Ishikawa (cell line): ENCODE measurements at regions not wholly inside any gene's neighbourhood (a gene's known extent, or its start where the extent isn't known, plus 50 kb on each side); places are given as distances from the start of the nearest gene placed in this dataset.

Experiments used
- CEBPB ChIP-seq: IDR thresholded peaks from 2 replicates; pipeline ENCODE4 v1.6.1; 2012
- CREB1 ChIP-seq: IDR thresholded peaks from 2 replicates; pipeline ENCODE4 v1.6.1; 2012; ENCODE audit warnings: low read depth
- EGR1 ChIP-seq: IDR thresholded peaks from 2 replicates; pipeline ENCODE4 v1.6.1; 2012
- EP300 ChIP-seq: IDR thresholded peaks from 2 replicates; pipeline ENCODE4 v1.6.1; 2012; ENCODE audit warnings: borderline replicate concordance
- FOXM1 ChIP-seq: IDR thresholded peaks from 2 replicates; pipeline ENCODE4 v1.6.1; 2012; ENCODE audit warnings: low read depth, borderline replicate concordance
- MAX ChIP-seq: IDR thresholded peaks from 2 replicates; pipeline ENCODE4 v1.6.1; 2012
- NFIC ChIP-seq: IDR thresholded peaks from 2 replicates; pipeline ENCODE4 v1.6.1; 2012
- RAD21 ChIP-seq: IDR thresholded peaks from 2 replicates; pipeline ENCODE4 v1.6.1; 2012; ENCODE audit warnings: low read depth
- REST ChIP-seq: IDR thresholded peaks from 2 replicates; pipeline ENCODE4 v1.6.1; 2012; ENCODE audit warnings: low read depth, mild to moderate bottlenecking
- TAF1 ChIP-seq: IDR thresholded peaks from 2 replicates; pipeline ENCODE4 v1.6.1; 2012; ENCODE audit warnings: low read depth, mild to moderate bottlenecking
- TCF12 ChIP-seq: IDR thresholded peaks from 2 replicates; pipeline ENCODE4 v1.6.1; 2012; ENCODE audit warnings: low read depth
- TEAD4 ChIP-seq: IDR thresholded peaks from 2 replicates; pipeline ENCODE4 v1.6.1; 2012
- USF1 ChIP-seq: IDR thresholded peaks from 2 replicates; pipeline ENCODE4 v1.6.1; 2012
- YY1 ChIP-seq: IDR thresholded peaks from 2 replicates; pipeline ENCODE4 v1.6.1; 2012; ENCODE audit warnings: low read depth
- ZBTB7A ChIP-seq: IDR thresholded peaks from 2 replicates; pipeline ENCODE4 v1.6.1; 2012; ENCODE audit warnings: low read depth

- no peak for TF ChIP-seq TEAD4
- TF ChIP-seq NFIC, result no peak
- TF ChIP-seq ZBTB7A, result no peak
- no peak for TF ChIP-seq FOXM1
- no peak for TF ChIP-seq EP300
- no peak for TF ChIP-seq MAX
- no peak for TF ChIP-seq RAD21
- no peak for TF ChIP-seq REST
- no peak for TF ChIP-seq EGR1
These were observed 442.6 kb upstream of the PROK2 start for GRCh38 chr3:72227486-72228070.

- TF ChIP-seq TEAD4 (no peak), FOXM1 (no peak), EGR1 (no peak), NFIC (no peak), RAD21 (no peak), MAX (no peak), TAF1 (no peak), ZBTB7A (no peak), EP300 (no peak), CEBPB (no peak), YY1 (no peak), TCF12 (no peak), CREB1 (no peak), USF1 (no peak), REST (no peak)
These were observed 440.0 kb upstream of the PROK2 start for GRCh38 chr3:72224804-72225509.

GRCh38 chr3:72223628-72224027 lies 438.7 kb upstream of the PROK2 start:
- TF ChIP-seq USF1, result no peak
- TF ChIP-seq FOXM1, result no peak
- no peak for TF ChIP-seq TAF1
- TF ChIP-seq ZBTB7A, result no peak
- TF ChIP-seq RAD21, result no peak
- no peak for TF ChIP-seq EGR1
- no peak for TF ChIP-seq YY1
- TF ChIP-seq CREB1, result no peak
- TF ChIP-seq CEBPB, result no peak
- TF ChIP-seq NFIC, result no peak
- TF ChIP-seq TCF12, result no peak

GRCh38 chr3:72223116-72223515 lies 438.2 kb upstream of the PROK2 start:
- TF ChIP-seq TCF12 (no peak), NFIC (no peak), FOXM1 (no peak), ZBTB7A (no peak), YY1 (no peak), REST (no peak), TEAD4 (no peak), MAX (no peak)
